ENCODE measurements at regions not wholly inside any gene's neighbourhood (a gene's known extent, or its start where the extent isn't known, plus 50 kb on each side); places are given as distances from the start of the nearest gene placed in this dataset.

DNA sequence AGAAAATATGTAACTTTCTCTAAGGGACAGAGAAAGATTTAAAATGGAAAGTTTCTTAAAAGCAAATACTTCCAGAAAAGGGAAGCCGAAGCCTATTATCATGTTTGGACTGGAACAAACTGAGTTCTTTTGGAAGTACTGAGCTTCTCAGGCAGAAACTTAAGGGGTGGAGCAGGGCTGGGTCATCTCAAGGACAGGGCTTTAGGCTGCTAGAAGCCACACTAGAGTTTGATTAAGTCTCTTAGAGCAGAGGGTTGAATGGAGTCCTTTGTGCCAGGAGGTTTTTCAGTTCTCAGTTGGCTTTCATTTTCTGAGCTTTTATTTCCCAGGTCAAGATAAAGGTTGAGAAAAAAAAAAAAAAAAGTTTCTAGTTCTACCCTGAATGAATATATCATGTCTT, 432.7 kb downstream of the SLITRK5 start:
- DNase-seq: no peak

DNA sequence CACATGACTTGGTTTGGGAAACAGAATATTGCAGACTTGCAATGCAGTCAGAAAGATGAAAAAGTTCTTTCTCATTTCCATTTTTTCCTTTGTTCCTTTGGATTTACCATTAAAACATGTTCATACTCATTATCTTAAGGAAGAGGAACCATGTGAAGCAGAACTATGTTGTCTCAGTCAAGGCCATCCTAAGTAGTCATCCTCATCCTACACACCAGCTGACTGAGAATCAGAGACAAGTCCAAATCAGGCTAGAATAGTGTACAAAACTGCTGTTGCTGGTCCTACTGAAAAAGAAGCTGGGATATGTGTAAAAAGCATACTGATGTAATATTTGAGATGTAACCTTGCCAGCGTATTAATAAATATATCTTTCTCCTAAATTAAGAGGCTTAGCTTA, 433.4 kb downstream of the SLITRK5 start:
- DNase-seq: no peak

- DNase-seq: no peak
Observed at GRCh38 chr13:88107570-88107969, 436.4 kb downstream of the SLITRK5 start.

GRCh38 chr13:88112526-88112925, 441.4 kb downstream of the SLITRK5 start:
- DNase-seq: peak; percentile 2

- no peak for DNase-seq
Observed at GRCh38 chr13:88115976-88116375, 444.8 kb downstream of the SLITRK5 start.

DNA sequence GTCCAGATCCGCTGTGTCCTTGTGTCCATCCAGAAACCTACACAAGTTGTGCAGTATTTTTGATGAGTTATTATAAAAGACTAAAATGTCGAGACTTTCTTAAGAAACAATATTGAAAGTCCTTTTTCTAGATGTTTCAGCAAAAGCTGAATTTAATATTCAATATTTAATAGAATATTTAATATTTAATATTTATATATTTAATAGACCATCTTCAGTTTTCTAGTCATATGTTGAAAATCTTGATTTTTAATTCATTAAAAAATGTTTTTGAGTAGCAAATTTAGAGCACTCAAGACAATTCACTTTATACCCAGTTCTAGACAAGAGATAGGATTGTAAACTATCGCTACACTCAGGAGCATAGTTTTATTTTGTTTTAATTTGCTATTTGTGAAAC, 447.8 kb downstream of the SLITRK5 start:
- DNase-seq: no peak

- DNase-seq: no peak
Observed at GRCh38 chr13:88124142-88124541, 453.0 kb downstream of the SLITRK5 start.

DNA sequence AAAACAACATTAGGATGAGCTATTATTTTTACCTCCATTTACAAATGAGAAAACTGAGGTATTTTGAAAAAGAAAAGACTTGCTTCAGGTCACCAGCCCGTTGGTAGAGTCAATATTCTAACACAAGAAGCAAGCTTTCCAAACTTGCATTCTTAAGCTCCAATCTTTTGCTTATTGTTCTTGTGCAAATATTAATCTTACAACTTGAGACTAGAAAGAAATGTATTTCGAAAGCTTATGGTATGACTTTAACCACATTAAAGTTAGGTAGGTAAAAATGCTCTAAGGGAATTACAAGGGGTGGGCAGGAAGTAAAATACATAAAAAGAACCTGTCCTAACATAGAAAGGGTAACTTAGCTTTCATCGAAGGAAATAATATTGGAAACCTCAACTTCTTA, 453.9 kb downstream of the SLITRK5 start:
- DNase-seq: no peak

GRCh38 chr13:88136098-88136790, 465.1 kb downstream of the SLITRK5 start:
- no peak for DNase-seq

DNA sequence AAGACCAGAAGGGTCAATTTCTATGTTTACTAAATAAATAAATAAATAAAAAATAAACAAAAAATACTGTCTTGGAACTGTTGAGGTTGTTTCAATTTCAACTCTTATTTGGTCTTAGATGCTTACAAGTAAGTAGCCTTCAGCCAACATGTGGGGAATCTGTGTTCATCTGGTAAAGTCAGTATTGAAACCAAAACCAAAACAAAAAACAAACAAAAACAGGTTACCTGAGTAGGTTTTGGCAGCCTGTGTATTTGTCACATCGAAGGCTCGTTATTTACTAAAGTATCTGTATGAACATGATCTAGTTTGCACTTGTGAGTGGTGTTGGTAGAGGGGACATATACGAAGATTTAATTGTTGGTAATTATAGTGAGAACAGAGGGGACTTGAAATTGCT, 471.5 kb downstream of the SLITRK5 start:
- no peak for DNase-seq

- DNase-seq: no peak
Observed at GRCh38 chr13:88144580-88144979, 473.4 kb downstream of the SLITRK5 start.

- no peak for DNase-seq
Observed at GRCh38 chr13:88153353-88153752, 482.2 kb downstream of the SLITRK5 start.

DNA sequence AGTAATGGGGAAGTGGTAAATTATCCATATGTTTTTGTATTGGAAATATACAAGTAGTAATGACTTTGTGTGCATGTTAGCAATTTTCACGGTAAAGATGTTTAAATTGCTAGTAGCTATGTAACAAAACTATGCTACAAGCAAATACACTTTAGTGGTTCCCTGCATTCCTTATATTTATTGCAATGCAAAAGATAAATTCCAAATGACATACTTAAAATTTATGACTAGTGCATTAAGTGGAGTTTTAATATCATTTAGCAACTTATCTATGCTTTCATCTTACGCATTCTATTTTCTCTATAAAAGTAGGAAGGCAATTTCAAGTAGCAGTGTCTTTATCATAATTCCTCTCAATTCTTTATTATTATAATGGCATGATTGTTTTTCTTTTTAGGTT, 482.8 kb downstream of the SLITRK5 start:
- DNase-seq: no peak

DNA sequence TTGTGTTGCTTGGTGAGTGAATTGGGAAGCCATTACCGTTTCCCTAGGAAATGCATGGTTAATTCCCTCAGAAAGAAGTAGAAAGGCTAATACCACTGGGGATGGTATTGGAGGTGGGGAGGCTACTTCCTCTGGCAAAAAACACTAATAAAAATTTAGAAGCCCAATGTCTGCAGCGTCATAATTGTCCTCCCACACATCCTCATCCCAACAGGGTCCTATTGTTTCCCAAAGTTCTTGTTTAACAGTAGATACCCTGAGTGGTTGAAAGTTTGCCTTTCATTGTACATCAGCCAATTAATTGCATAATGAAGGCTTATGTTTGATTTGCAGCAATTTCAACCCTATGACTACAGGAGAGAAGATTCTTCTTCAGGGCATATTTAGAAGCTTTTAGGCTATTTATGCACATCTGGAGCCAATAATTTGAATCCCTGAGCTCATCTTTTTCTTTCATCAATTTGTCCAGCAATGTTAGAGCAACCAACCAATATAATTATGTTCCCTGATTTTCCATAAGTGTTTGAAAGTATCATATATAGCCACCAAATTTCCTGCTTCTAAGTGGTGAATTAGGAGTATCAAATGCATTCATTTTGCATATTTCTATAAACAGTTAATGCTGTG, 491.0 kb downstream of the SLITRK5 start:
- DNase-seq: no peak

DNA sequence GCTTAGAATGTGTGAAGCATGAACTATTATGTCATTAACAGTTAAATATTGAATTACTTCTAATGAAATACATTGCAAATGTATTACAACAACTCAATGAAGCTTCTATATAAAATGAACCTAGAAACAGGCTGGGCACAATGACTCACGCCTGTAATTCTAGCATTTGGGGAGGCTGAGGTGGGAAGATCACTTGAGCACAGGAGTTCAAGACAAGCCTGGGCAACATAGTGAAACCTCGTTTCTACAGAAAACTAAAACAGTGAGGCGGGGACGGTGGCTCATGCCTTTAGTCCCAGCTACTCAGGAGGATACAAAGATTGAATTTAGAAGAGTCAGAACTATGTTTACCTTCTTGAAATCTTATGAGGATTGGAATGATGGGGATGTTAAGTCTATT, 505.1 kb downstream of the SLITRK5 start:
- DNase-seq: no peak

- DNase-seq: no peak
Observed at GRCh38 chr13:88183440-88183839, 512.3 kb downstream of the SLITRK5 start.

- no peak for DNase-seq
Observed at GRCh38 chr13:88188986-88189385, 517.8 kb downstream of the SLITRK5 start.

DNA sequence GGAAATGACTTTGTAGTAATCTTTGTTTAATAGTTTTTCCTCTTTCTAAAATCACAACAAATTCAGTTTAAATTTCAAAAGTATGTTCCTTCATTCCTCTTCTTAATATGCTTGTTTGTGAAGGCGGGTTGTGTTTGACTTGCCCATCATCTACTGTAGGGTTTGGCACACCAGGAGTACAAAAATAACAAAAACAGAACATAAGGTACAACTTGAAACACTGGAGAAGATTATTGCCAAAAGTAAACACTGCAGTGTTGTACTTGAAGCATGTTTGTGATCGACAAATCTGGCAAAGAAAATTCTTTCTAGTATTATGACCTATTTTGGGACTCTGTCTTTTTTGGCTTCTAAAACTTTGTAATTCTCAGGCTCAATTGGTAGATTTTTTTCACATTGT, 518.6 kb downstream of the SLITRK5 start:
- no peak for DNase-seq

GRCh38 chr13:88196106-88196505, 524.9 kb downstream of the SLITRK5 start:
- no peak for DNase-seq

DNA sequence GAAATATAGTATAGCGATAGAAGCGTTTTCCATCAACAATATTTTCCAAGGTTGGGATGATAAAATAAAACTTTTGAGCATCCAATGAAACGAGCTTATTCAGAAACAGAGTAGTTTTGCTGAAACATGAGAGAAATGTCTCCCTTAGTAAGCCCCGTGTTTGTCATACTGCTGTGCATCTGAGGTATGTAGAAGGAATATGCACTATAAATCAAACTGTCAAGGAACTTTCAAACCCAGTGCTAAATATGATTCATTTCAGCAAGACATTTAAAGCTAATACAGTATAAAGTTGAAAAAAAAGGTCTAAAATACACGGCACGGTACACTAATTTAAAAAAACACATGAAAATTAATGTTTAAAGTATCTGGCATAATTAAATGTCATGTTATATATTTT, 546.2 kb downstream of the SLITRK5 start:
- DNase-seq: no peak

GRCh38 chr13:88217883-88218282, 546.7 kb downstream of the SLITRK5 start:
- DNase-seq: no peak

DNA sequence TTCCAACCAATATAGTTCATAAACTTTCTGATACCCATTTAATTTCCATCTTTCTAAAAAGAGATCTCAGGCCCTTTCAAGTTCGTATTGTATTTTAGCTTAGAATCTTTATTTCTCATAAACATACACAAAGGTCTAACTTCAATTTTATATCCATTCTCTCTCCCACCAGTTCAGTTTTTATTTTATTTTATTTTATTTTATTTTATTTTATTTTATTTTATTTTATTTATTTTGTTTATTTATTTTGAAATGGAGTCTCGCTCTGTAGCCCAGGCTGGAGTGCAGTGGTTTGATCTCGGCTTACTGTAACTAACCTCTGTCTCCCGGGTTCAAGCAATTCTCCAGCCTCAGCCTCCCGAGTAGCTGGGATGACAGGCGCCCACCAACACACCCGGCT, 552.8 kb downstream of the SLITRK5 start:
- DNase-seq: no peak

GRCh38 chr13:88235441-88235840, 564.3 kb downstream of the SLITRK5 start:
- no peak for DNase-seq

DNA sequence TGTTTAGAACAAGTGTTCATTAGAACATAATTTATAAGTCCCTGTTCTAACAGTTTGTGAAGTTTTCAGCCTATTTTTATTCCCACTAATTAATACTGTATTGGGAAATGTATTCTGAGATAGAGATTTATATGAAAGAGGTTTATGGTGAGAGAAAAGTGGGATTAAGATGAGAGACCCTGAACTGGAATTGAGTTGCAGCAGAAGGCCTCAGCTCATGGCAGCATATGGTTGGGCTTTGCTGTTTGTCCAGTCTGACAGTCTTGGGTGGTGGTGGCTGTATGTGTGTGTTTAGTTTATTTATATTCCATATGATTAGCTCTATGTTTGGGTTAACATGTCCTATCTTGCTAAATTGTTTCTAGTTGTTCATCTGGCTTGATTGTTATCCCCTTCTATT, 575.1 kb downstream of the SLITRK5 start:
- no peak for DNase-seq

- DNase-seq: no peak
Observed at GRCh38 chr13:88248393-88248792, 577.2 kb downstream of the SLITRK5 start.

Measured in NCI-H1694 treated with DMSO at 0.1 percent for 48 hours (cell line).